ENCODE measurements at regions not wholly inside any gene's neighbourhood (a gene's known extent, or its start where the extent isn't known, plus 50 kb on each side); places are given as distances from the start of the nearest gene placed in this dataset.

DNA sequence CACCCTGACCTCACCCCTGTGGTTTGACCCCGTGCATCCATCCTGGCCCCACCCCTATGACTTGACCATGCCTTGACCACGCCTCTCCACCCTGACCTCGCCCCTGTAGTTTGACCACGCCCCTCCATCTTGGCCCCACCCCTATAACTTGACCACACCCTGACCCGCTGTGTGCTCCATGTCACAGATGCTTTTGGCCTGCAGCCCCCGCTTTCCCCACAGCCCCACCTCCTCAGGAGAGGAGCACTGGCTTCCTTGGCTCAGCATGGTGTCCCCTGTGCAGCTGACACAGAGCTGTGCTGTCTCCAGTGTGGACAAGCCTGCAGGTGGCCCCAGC, 269.9 kb upstream of the SFSWAP start:
- H3K4me3 ChIP-seq (ENCODE audit: low read depth, poor library complexity, severe bottlenecking) = no peak overlapping the region
- DNase-seq (ENCODE audit: low spot score in 2 of 2) = peak in 1 of 2 donors; percentile 70
- TF ChIP-seq, protein P1, sequence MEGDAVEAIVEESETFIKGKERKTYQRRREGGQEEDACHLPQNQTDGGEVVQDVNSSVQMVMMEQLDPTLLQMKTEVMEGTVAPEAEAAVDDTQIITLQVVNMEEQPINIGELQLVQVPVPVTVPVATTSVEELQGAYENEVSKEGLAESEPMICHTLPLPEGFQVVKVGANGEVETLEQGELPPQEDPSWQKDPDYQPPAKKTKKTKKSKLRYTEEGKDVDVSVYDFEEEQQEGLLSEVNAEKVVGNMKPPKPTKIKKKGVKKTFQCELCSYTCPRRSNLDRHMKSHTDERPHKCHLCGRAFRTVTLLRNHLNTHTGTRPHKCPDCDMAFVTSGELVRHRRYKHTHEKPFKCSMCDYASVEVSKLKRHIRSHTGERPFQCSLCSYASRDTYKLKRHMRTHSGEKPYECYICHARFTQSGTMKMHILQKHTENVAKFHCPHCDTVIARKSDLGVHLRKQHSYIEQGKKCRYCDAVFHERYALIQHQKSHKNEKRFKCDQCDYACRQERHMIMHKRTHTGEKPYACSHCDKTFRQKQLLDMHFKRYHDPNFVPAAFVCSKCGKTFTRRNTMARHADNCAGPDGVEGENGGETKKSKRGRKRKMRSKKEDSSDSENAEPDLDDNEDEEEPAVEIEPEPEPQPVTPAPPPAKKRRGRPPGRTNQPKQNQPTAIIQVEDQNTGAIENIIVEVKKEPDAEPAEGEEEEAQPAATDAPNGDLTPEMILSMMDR (IDR thresholded peaks at IDR 0.05) = no peak
- no peak for TF ChIP-seq POLR2A (IDR thresholded peaks at IDR 0.05)
- WGBS, 2 donors = 76 to 83% methylated on average over 6 of the region's 6 CpGs
- intact Hi-C loops (cut with DNase I; ENCODE audit: low total_unique reads) = no loop called here

DNA sequence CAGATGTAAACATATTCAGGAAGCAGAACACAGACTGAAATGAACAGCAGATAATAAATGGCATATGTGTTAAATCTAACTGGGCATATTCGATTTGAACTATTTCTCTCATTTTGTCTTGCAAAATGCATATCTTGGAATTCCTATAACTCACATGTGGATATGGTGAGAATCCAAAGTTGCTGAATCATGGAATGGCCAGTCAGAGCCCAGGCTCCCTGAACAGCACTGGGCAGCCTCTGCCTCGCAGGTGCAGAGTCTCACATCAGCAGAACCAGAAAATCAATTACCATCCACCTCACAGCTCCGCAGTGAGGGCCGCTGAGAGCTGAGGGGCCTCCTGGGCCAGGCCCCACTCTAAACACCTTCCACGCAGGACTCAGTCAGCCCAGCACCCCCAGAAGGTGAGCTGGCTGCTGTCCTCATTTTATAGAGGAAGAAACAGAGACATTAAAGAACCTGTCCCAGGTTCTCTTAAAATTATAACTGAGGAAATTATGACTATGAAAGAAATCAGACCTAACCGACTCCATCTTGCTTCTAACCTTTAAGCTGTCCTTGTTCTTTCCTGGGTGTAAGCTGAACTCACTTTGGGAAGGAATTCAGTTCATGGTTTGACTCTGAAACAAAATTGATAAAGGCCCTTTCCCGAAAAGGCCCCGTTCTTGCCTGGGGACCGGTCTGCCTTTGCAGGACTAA, 269.1 kb upstream of the SFSWAP start:
- intact Hi-C loops (cut with DNase I; ENCODE audit: low total_unique reads) = no loop called here
- WGBS, 2 donors = 86 to 89% methylated on average over 9 of the region's 9 CpGs
- DNase-seq (ENCODE audit: low spot score in 2 of 2) = peak in 1 of 2 donors; percentile 46
- TF ChIP-seq POLR2A (IDR thresholded peaks at IDR 0.05) = no peak
- TF ChIP-seq, protein P1 (IDR thresholded peaks at IDR 0.05) = no peak
- H3K4me3 ChIP-seq (ENCODE audit: low read depth, poor library complexity, severe bottlenecking) = no peak overlapping the region

DNA sequence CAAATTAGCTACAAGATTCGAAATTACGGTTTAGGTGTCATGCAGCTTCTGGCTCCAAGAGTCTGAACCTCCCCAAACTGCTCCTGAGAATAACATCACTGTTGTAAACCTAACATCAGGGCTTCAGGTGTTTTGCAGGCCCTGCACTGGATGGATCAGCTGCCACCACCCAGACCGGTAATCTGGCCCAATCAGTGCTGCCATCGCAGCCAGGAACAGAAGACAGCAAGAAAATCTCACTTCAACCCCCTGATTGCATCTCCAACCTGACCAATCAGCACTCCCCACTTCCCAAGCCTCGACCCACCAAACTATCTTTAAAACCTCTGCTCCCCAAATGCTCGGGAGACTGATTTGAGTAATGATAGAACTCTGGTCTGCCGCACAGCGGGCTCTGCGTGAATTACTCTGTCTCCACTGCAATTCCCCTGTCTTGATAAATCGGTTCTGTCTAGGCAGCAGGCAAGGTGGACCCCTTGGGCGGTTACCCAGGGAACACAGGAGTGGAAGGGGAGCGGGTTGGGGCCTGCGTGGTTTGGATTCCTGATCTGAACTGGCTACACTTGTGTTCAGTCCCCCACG, 268.5 kb upstream of the SFSWAP start:
- intact Hi-C loops (cut with DNase I; ENCODE audit: low total_unique reads) = no loop called here
- TF ChIP-seq, protein P1 (IDR thresholded peaks at IDR 0.05) = no peak
- TF ChIP-seq POLR2A (IDR thresholded peaks at IDR 0.05) = no peak
- DNase-seq (ENCODE audit: low spot score in 2 of 2) = peak in 1 of 2 donors; percentile 82
- H3K4me3 ChIP-seq (ENCODE audit: low read depth, poor library complexity, severe bottlenecking) = no peak overlapping the region
- WGBS, 2 donors = 82 to 83% methylated on average over 14 of the region's 14 CpGs

DNA sequence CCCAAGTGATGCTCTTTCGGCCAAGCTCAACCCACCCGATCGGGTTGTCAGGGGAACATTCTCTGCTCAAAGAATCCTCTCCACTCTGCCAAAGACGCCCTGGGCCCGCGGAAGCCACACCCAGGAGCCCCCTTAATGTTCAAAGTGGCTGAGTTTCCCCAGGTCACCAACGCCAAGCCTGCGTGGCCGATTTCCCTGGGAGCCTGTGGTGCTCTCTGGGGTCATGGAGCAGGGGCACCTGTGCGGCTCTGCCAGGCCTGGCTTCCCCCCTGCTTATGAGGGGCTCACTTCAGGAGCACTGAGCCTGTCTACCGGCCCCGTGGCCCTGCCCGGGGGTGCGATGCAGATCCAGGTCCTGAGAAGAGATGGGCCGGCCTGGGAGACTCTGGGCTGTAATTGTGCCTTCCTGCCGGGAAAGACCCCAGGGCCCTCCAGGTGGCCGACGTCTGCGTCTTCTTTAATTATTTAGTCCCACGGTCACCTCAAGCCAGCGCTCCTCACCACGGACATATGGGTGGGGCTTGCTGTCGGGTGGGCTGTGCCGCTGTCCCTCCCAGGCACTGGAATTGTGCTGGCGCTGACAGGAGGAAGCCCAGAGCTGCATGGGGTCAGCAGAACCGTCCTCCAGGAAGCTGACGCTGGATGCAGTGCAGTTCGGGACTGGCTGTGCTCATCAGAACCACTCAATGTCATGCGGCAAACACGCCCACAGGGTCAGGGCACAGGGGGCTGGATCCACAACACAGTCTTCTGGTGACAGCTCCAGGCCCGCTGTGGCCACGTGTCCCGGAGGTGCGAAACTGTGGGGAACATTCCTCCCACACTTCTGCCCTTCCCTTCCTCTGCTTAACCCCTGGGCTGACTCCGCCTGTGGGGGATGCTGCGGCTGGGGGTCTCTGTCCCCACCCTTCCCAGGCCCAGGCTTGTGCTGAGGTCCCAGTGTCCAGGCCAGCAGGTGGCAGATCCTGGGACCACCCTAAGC, 267.6 kb upstream of the SFSWAP start:
- intact Hi-C loops (cut with DNase I; ENCODE audit: low total_unique reads) = no loop called here
- 86 to 89% methylated on average over 20 to 35 of the region's 36 CpGs for WGBS, 2 donors
- peak in 1 of 2 donors; percentile 87 for DNase-seq (ENCODE audit: low spot score in 2 of 2)
- TF ChIP-seq POLR2A (IDR thresholded peaks at IDR 0.05) = no peak
- no peak overlapping the region for H3K4me3 ChIP-seq (ENCODE audit: low read depth, poor library complexity, severe bottlenecking)

DNA sequence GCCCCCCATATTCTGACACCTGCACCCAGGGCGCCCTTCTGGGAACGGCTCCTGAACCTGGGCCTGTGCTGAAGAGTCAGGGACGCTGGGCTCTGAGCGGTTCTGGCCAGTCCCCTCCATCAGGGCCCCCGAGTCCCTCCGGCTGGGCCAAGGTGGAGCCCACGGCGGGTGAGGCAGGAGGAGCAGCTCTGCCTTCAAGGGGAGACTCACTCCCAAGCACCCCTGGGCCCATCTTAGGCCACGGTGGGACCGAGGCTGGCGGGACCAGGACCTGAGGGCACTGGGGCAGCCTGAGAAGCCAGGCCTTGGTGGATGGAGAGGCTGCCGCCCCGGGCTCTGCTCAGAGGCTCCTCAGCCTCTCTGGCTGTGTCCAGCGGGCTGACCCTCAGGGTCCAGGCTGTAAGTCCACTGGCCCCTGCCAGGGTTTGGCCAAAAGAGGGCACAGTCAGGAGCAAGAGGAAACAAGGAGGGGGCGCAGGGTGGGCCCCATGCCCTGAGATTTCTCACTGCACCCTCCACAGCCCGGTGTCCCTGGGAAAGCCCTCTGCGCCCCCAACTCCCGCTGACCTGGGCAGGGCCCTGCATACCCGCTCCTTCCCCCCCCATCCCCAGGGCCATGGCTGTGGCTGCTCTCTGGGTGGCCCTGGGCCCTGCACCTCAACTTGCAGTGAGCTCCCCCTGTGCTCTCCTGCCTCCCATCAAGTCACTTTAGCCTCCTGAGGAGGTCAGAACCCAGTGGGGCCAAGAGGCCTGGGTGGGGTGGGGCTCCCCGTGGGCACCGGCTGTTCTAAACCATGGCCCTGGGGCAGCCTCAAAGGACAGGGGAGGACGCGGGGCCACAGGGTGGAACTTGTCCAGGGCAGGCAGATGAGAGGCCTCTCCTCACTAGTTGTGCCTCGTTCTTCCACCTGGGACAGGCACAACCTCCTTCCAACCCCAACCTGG, 266.4 kb upstream of the SFSWAP start:
- intact Hi-C loops (cut with DNase I; ENCODE audit: low total_unique reads) = no loop called here
- 85 to 91% methylated on average over 19 to 23 of the region's 24 CpGs for WGBS, 2 donors
- no peak overlapping the region for H3K4me3 ChIP-seq (ENCODE audit: low read depth, poor library complexity, severe bottlenecking)
- peak in 1 of 2 donors; percentile 84 for DNase-seq (ENCODE audit: low spot score in 2 of 2)
- no peak for TF ChIP-seq POLR2A (IDR thresholded peaks at IDR 0.05)
- TF ChIP-seq, protein P1 (IDR thresholded peaks at IDR 0.05) = no peak

Data from lower leg skin (tissue), 4 donors.